ENCODE measurements at regions not wholly inside any gene's neighbourhood (a gene's known extent, or its start where the extent isn't known, plus 50 kb on each side); places are given as distances from the start of the nearest gene placed in this dataset.

DNA sequence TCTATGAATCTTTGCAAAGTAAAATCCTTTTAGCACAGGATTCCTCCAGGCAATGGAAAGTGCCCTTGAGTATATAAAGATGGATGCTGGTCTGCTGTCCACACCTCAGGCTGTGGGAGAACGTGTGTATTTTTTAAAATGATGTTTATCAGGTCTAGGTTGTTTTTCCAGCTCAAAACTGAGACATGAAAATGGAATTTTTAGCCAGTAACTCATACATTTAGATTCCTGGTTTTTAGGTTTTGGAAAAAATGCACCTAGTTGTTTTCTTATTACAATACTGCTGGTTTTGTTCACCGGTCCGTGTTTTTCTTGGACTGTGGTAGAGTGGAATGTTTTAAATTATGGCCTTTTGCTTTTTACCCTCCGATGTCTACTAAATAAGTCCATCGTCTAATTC lies 554.7 kb downstream of the SOX6 start:
- no peak for DNase-seq (ENCODE audit: low read depth, low spot score)

DNA sequence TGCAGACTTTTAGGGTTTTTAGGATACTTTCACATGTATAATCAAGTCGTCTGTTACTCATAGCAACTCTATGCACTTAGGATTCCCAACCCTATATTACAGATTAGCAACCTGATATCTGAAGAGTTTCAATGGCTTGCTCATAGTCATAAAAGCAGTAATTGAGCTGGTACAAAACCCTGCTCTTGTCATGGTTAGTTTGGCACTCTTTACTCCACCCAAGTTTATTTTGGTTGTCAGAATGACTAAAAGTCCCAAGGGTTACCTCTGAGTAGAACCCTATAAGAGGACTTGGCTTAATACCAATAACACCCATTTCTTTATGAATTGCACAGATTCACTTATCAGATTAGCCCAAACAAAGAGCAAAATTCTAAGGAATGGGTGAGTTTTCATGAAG lies 550.6 kb downstream of the SOX6 start:
- no peak for DNase-seq (ENCODE audit: low read depth, low spot score)

GRCh38 chr11:15806217-15806616 lies 550.1 kb downstream of the SOX6 start:
- no peak for DNase-seq (ENCODE audit: low read depth, low spot score)

DNA sequence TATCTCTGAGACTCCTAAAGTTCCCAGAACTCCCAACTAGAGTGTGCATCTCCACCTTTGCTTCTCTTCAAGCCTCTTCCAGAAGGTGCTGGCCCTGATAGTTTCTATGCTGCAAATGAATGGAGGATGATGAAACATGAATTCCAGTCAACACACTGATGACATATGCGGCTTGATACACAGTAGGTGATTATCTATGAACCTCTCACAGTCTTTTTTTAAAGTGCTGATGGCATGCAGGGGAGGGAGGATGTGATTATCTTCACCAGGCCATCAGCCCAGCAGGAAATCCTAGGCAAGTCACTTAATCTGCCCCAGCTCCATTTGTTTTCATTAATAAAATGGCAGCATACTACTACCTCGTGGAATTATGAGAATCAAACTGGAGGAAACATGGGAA lies 548.5 kb downstream of the SOX6 start:
- no peak for DNase-seq (ENCODE audit: low read depth, low spot score)

- no peak for DNase-seq (ENCODE audit: low read depth, low spot score)
Observed at GRCh38 chr11:15810082-15810481, 546.3 kb downstream of the SOX6 start.

DNA sequence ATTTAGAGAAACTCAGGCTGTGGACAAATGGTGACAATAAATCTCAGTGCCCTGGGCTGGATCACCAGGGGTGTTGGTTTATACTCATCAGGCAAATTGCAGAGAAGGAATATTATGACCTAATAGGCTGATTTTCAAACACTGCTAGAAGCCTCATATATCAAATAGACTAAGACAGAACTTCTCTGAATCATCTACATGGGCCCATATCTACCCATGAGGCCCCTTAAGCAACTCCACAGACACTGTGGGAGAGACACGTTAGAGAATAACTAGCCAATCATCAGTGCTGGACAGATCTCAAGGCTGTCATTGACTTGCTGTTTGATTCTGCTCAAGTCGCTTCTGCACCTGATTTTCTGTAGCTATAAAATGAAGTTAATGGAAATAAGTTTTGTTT lies 545.8 kb downstream of the SOX6 start:
- DNase-seq (ENCODE audit: low read depth, low spot score): no peak

GRCh38 chr11:15815246-15816195 lies 540.8 kb downstream of the SOX6 start:
- DNase-seq (ENCODE audit: low read depth, low spot score): no peak

DNA sequence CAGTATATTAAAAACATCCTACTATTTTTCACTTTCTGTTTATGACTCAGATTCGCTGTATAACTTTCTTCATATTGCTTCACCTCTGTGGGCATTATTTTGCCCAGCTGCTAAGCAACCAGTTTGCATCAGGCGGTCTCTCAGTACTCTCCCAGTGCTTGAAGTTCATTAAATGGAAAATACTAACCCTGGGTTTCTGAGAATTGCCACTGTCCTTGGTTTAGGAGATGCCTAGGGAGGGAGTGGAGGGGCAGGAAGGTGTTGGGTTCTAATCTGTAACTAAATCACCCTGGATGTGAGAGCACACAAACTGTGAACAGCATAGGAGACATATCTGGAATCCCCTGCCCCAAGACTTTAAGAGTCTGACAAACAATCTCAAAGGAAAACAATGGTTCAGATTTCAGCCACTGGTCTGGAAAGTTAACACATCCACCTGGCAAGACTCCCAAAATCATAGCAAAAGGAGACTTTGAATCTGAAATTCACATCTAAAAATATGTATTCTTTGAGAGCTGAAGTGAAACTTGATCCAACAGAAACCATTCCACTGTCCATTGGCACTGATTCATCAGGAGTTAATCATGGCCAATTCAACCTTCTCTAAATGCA lies 540.0 kb downstream of the SOX6 start:
- no peak for DNase-seq (ENCODE audit: low read depth, low spot score)

- no peak for DNase-seq (ENCODE audit: low read depth, low spot score)
Observed at GRCh38 chr11:15817001-15817400, 539.3 kb downstream of the SOX6 start.

- DNase-seq (ENCODE audit: low read depth, low spot score): no peak
Observed at GRCh38 chr11:15818132-15818842, 538.1 kb downstream of the SOX6 start.

DNA sequence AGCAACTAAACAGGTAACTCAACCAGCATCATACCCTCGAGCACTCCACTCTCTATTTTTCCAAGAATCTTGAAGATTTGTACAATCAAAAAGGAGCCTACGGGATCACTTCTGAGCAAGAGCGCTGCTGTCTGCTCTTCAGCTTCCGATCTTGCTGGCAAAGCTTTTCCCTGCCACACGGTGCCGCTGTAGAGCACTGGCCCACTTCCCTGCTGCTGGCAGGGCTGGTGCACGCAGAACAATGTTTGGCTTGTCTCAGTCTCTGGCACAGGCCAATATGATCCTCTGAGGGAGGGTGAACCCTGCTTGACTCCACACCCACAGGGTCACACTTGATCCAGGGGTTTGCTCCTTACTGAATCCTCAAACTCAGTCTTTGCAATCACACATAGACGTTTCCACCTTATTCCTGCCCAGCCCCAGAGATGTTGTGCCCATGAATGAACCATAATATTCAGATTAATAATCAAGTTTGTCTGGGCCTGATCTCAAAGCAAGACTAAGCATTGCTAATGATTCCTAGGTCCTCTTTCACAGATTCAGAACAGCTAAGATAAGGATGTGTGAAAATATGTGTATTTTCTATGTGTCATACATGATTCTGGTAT lies 536.6 kb downstream of the SOX6 start:
- no peak for DNase-seq (ENCODE audit: low read depth, low spot score)

DNA sequence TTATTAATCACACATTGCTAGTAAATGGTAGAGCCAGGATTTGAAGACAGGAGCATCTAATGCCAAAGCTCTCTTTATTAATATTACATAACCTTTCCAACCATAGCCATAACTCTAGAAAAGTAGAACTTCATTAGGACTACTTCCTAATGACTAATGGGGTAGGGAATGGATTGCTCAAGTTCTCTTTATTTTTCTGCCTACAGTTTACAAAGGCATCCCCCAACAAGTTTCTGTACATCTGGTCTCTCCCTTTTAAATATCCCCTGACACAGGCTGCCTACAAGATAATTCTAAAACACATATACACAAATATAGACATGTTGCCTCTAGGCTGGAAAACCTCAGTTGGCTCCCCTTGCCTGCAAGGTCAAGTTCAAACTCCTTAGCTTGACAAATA lies 534.9 kb downstream of the SOX6 start:
- DNase-seq (ENCODE audit: low read depth, low spot score): no peak

DNA sequence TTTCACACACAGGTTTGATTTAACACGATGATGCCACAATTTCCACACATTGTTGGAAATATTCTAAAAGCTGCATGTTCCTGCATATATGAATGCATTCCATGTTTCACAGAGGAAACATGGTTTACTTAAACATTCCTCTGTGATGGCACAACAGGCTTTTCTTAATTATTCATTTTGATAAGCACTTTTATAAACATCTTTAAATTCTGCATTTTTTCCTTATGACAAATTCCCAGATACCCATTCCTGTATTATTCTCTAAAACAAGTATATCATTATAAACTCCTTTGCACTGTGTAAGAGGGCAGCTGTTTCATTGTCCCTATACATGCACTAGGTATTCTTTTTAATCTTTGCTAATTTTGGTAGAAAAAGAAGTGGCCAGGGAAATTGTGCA lies 532.3 kb downstream of the SOX6 start:
- no peak for DNase-seq (ENCODE audit: low read depth, low spot score)

DNA sequence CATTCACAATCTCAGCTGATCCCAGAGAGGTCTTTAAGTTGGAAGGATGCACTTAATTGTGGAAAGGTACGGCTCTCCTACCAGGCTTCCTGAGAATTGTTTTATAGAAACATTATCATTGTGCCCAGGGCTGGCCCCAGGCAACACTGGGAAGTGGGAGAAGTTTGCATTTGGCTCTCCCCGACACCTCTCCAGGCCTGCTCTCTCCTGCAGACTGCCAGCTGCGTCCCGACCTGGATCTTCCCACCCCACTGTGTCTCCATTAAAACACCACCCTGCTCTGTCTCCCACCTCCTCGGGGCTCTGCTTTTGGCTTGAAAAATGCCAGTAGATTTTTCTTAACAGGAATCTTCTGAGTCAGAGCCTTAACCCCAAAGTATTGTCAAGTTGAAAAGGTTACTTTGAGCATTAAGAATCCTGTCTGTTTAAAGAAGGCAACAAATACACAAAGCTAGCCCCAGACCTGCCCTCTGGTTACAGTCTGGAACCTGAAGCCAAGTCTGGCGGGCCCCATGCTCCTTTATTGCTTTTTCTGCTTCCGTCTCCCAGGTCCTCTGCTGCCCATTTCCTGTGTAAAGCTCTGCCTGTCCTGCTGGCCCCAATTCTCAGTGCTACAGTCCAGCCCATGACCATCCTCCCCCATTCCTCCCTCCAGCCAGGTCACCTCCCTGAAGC lies 530.2 kb downstream of the SOX6 start:
- no peak for DNase-seq (ENCODE audit: low read depth, low spot score)

GRCh38 chr11:15826826-15827225 lies 529.5 kb downstream of the SOX6 start:
- DNase-seq (ENCODE audit: low read depth, low spot score): no peak

DNA sequence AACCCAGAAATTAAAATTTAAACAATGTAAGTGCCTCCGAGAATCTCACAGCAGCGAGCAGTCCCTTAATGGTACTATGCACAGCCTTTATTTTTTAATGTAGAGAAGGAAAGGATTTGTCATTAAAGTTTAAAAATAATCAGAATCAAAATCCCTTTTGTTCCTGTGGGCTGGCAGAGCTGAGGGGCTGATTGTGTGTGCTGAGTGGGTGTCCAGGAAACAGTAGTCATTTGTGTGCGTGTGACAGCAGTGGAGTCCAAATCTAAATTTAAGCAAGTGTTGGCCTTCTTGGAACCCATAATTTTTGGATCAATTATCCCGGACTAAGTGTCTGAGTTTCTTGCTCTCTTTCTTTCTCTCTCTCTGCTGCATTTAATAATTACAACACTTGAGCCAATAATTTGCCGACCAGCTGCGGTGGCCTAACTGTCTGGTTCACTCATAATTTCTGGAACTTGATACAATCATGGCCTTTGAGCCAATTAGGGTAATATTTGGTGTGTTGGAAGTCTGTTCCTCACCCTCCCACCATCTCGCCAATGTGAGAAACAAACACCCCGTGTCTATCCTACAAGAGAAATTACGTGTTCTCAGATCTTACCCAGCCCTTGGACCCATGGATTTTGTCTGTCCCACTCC lies 528.0 kb downstream of the SOX6 start:
- no peak for DNase-seq (ENCODE audit: low read depth, low spot score)

GRCh38 chr11:15829312-15829711 lies 527.0 kb downstream of the SOX6 start:
- DNase-seq (ENCODE audit: low read depth, low spot score): no peak

DNA sequence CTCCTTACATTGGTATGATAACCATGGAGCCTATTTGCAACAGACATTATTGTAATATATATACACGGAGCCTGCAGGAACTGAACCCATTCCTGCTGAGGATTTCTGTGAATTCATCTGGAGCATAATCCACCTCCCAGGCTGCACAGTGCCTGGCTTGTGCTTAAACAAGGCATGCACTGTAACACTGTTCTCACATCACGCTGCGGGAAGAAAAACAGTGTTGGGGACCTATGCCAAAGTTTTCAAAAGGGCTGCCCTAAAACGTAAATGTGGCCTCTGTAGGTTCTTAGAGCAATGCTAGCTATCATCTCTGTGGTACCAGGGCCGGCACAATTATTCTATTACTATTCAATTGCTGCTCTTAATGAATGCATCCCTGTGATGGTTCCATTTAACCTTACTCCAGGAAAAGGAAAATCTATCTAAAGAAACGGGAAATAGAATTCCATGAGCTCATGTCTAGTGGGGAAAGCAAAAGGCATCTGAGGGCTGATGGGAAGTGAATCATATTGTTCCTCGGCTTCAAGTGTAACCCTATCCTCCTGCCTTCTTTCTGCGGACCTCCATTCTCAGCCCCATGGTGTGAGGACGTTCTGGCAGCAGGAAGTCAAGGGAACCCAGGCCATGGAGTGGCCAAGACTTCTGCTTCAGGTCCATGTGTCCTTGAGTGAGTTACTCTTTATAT lies 525.5 kb downstream of the SOX6 start:
- DNase-seq (ENCODE audit: low read depth, low spot score): no peak

DNA sequence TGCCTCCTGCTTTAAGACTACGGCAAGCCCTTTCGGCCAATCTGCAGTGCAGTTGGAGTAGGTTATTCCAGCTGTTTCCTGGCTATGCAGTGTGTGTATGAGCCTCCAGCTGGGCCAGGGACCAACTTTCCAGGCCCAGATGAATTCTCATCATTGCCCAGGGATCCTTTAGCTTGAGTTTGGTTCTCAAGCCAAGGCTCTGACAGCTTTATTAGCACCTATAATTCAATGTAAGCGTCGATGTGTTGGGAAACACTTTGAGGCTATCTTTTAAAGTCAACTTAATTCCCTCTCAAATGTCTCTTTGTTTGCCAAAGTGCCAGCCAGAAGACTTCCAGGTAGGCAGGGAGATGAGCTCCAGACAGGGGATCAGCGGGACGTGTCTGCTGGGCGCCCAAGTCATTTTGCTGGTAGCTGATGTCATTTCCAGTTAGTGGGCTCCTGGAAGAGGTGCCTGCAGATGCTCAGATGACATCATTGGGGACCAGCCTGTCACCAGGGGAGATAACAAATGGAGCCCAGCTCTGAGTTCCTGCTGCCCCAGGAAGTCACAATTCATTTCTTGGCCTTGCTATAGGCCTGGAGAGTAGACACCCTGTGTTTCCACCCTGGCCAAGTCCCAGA lies 520.4 kb downstream of the SOX6 start:
- no peak for DNase-seq (ENCODE audit: low read depth, low spot score)

GRCh38 chr11:15836795-15837194 lies 519.6 kb downstream of the SOX6 start:
- DNase-seq (ENCODE audit: low read depth, low spot score): no peak
